ENCODE measurements at regions not wholly inside any gene's neighbourhood (a gene's known extent, or its start where the extent isn't known, plus 50 kb on each side); places are given as distances from the start of the nearest gene placed in this dataset.

DNA sequence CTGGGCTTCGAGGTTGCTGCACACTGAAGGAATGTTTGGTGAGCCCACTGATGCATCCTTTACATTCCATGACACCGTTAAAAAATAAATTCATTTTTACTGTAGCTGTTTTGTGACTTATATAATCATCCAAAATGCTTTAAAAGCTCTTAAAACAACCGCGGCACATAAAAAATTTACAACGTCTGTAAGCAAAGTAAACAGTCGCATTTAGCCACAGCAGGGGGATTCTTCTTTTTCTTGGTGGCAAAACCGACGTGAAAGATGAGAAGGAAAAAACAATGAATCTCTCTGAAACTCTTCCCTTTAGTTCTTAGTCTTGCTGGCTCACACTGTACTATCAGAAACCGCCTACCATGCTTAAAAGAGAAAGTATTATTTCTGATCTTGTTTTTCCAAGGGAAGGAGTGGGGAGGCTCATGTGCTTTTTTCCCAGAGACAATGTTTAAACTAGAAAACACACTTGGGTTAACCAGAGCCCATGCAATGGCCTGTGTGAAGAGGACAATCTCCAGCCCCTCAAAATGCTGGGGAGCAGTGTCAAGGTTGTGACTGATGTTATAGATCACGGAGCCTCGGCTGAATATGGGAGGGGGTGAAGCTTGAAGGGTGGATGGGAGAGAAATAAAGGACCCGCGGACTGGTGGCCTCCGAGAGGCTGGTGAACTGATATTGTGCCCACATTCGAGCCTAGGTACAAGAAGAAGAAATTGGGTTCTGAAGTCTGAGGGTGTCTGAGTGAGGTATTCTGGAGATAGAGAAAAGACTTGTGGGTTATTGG lies 91.1 kb downstream of the IRF8 start:
- TF ChIP-seq, protein P1, sequence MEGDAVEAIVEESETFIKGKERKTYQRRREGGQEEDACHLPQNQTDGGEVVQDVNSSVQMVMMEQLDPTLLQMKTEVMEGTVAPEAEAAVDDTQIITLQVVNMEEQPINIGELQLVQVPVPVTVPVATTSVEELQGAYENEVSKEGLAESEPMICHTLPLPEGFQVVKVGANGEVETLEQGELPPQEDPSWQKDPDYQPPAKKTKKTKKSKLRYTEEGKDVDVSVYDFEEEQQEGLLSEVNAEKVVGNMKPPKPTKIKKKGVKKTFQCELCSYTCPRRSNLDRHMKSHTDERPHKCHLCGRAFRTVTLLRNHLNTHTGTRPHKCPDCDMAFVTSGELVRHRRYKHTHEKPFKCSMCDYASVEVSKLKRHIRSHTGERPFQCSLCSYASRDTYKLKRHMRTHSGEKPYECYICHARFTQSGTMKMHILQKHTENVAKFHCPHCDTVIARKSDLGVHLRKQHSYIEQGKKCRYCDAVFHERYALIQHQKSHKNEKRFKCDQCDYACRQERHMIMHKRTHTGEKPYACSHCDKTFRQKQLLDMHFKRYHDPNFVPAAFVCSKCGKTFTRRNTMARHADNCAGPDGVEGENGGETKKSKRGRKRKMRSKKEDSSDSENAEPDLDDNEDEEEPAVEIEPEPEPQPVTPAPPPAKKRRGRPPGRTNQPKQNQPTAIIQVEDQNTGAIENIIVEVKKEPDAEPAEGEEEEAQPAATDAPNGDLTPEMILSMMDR (IDR thresholded peaks at IDR 0.05; ENCODE audit: insufficient read depth, low read depth, low read length, missing control alignments): no peak
- peak; percentile 34 for DNase-seq (ENCODE audit: low read depth)

DNA sequence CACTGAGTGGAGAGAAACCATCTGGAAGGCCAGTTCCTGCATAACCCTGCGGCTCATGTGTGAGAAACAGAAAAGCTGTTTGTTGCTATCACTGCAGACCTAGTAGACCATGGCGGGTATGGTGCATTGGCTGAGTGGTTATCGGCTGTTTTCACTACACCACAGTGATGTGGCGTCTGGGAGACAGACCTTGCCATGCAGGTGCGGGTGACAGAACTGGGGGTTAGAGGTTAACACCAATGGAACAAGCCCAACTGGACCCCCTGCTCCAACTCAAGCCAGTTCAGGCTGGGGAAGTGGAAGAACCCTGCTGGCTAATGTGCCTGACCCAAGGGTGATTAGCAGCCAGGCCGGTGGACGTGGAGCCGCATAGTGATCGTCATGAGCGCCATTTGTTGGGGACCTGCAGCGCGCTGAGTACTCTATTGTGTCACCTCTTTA lies 91.9 kb downstream of the IRF8 start:
- H3K4me3 ChIP-seq (ENCODE audit: low read depth, low read length): no peak overlapping the region
- DNase-seq (ENCODE audit: low read depth): peak; percentile 88
- TF ChIP-seq, protein P1 (IDR thresholded peaks at IDR 0.05; ENCODE audit: insufficient read depth, low read depth, low read length, missing control alignments): no peak

More for the DNA sequence above, 91.1 kb downstream of the IRF8 start:
- peak overlapping the region; percentile 35 for H3K4me3 ChIP-seq (ENCODE audit: low read depth, low read length)

DNA sequence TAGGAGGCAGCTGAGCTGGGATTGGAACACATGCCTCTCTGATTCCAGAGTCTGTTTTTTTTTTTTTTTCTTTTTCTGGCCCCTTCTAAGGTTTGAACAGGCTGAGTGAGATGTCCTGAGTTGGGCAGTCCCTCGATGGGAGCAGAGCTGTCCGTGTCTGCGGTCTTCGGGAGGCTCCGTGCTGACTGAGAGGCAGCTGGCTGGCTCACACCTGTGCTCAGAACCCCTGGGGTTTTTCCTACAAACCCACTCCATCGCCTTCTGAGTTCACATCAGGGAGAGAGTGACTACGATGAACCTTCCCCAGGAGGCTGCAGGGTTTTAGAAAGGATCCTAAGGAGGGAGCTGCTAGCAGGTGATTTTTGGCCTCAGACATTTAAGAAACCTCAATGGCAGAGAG lies 92.5 kb downstream of the IRF8 start:
- TF ChIP-seq, protein P1 (IDR thresholded peaks at IDR 0.05; ENCODE audit: insufficient read depth, low read depth, low read length, missing control alignments): no peak
- no peak overlapping the region for H3K4me3 ChIP-seq (ENCODE audit: low read depth, low read length)
- DNase-seq (ENCODE audit: low read depth): no peak

DNA sequence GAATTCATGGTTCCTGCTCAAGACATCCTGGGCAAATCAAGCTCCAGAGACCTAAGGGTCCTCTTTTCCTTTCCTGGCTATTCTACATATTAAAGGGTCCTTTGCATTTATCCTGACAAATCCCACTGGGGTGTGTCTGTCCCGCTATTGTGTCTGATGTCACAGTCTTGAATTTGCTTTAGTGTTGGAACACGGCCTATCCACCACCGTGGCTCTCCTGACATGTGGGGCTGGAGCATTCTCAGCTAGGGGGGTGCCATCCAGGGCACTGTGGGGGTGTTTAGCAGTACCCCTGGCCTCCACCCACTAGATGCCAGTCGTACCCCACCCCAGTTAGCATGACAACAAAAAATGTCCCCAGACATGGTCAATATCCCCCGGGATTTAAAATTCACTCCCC lies 92.9 kb downstream of the IRF8 start:
- no peak overlapping the region for H3K4me3 ChIP-seq (ENCODE audit: low read depth, low read length)
- TF ChIP-seq, protein P1 (IDR thresholded peaks at IDR 0.05; ENCODE audit: insufficient read depth, low read depth, low read length, missing control alignments): no peak
- no peak for DNase-seq (ENCODE audit: low read depth)

DNA sequence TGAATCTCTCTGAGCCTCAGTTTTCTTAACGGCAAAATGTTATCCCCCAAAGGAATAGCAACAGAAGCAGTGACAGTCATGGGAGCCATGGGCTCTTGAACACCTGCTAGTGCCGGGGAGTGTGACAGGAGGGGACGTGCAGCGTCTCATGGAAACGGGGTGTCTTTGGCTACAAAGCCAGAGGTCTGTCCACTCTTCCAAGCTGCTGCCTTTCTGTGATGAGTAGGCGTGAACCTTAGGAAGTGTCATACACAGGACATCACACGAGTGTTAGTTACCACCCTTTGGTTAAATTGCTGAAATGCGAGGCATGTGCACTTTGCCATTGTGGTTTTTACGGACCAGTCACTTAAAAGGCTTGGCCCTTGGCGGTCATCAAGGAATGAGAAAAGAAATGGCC lies 93.4 kb downstream of the IRF8 start:
- DNase-seq (ENCODE audit: low read depth): no peak
- TF ChIP-seq, protein P1 (IDR thresholded peaks at IDR 0.05; ENCODE audit: insufficient read depth, low read depth, low read length, missing control alignments): no peak
- no peak overlapping the region for H3K4me3 ChIP-seq (ENCODE audit: low read depth, low read length)

DNA sequence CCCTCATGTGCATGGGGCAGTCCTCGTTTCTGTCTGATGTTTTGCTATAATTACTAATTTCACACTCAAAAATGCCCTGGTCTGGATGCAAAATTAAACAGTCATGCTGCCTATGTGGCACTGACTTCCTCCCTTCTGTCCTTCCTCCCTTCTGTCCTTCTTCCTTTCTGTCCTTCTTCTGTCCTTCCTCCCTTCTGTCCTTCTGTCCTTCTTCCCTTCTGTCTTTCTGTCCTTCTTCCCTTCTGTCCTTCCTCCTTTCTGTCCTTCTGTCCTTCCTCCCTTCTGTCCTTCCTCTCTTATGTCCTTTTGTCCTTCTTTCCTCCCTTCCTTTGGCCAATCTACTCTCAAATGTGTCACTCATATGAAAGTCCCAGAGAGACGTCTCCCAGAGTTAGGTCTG lies 93.8 kb downstream of the IRF8 start:
- DNase-seq (ENCODE audit: low read depth): no peak
- TF ChIP-seq, protein P1 (IDR thresholded peaks at IDR 0.05; ENCODE audit: insufficient read depth, low read depth, low read length, missing control alignments): no peak
- no peak overlapping the region for H3K4me3 ChIP-seq (ENCODE audit: low read depth, low read length)
